ENCODE measurements at regions not wholly inside any gene's neighbourhood (a gene's known extent, or its start where the extent isn't known, plus 50 kb on each side); places are given as distances from the start of the nearest gene placed in this dataset.

DNA sequence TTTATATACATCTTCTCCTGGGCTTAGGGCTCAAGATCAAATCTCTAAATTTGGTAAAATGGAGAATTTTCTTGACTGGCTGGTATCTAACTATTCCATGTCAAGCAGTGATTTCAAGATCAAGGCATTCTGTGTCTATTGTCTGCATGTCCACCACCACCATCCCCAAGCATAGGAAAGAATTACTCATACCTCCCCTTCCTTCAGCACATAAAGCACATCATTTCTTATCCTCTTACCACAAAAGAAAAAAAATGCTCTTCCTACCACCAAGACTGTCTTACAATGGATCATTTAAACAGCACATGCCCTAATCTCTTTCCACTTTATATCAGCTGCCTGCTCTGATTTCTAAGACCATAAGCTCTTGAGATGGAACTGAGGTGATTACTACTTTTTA lies 470.5 kb upstream of the THBS1 start:
- TF ChIP-seq, protein P1, sequence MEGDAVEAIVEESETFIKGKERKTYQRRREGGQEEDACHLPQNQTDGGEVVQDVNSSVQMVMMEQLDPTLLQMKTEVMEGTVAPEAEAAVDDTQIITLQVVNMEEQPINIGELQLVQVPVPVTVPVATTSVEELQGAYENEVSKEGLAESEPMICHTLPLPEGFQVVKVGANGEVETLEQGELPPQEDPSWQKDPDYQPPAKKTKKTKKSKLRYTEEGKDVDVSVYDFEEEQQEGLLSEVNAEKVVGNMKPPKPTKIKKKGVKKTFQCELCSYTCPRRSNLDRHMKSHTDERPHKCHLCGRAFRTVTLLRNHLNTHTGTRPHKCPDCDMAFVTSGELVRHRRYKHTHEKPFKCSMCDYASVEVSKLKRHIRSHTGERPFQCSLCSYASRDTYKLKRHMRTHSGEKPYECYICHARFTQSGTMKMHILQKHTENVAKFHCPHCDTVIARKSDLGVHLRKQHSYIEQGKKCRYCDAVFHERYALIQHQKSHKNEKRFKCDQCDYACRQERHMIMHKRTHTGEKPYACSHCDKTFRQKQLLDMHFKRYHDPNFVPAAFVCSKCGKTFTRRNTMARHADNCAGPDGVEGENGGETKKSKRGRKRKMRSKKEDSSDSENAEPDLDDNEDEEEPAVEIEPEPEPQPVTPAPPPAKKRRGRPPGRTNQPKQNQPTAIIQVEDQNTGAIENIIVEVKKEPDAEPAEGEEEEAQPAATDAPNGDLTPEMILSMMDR (IDR thresholded peaks at IDR 0.05): no peak
- no peak for TF ChIP-seq POLR2A (IDR thresholded peaks at IDR 0.05)

Data from lower leg skin (tissue), 3 donors.